ENCODE measurements at regions not wholly inside any gene's neighbourhood (a gene's known extent, or its start where the extent isn't known, plus 50 kb on each side); places are given as distances from the start of the nearest gene placed in this dataset.

DNA sequence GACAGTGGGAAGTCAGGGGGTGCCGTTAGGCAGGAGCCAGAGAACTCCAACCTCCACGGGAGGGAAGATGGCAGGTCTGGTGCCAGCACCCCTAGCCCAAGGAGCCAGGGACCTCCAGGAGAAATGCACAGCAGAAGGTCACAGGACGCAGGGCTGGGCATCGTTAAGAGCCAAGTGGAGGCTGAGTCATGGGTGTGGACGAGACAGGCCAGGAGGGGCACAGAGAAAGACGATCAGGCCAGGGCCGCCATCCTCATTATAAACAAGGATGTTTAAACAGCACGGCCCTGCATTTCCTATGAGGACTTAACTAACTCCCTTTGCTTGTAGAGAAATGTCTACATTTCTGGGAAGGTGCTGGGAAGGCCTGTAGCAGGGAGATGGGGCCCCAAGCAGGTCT is 77.9 kb upstream of the FZD10 start:
- TF ChIP-seq EP300 (IDR thresholded peaks at IDR 0.05; ENCODE audit: borderline replicate concordance in 1 of 2, low read depth in 1 of 2, low read length in 1 of 2) (no peak), TEAD4 (IDR thresholded peaks at IDR 0.05; ENCODE audit: borderline replicate concordance, insufficient read depth) (no peak)

Measured in SK-N-SH (cell line).